Hepatocyte (in vitro differentiated cells): ENCODE measurements at regions not wholly inside any gene's neighbourhood (a gene's known extent, or its start where the extent isn't known, plus 50 kb on each side); places are given as distances from the start of the nearest gene placed in this dataset.

Experiments used
- DNase-seq: peaks from one replicate; pipeline ENCODE4 v3.0.0-alpha.2; 2016; ENCODE audit warnings: low spot score
- H2AFZ ChIP-seq: fragments of 200-600 bp; sonication (generic); 2 replicates; pipeline ENCODE4 v1.6.0; 2016; ENCODE audit warnings: antibody characterized with exemption, mild to moderate bottlenecking
- H3K27ac ChIP-seq: fragments of 200-600 bp; sonication (generic); 2 replicates; pipeline ENCODE4 v1.5.1; 2016; ENCODE audit warnings: mild to moderate bottlenecking
- H3K27me3 ChIP-seq: fragments of 200-600 bp; sonication (generic); 2 replicates; pipeline ENCODE4 v1.6.1; 2016
- H3K36me3 ChIP-seq: fragments of 200-600 bp; sonication (generic); replicated peaks from 2 replicates; pipeline ENCODE4 v1.5.1; 2016; ENCODE audit warnings: low read depth; ENCODE audit not compliant: insufficient read depth
- H3K4me1 ChIP-seq: fragments of 200-600 bp; sonication (generic); 2 replicates; pipeline ENCODE4 v1.5.1; 2016; ENCODE audit warnings: mild to moderate bottlenecking, moderate library complexity; ENCODE audit not compliant: insufficient read depth
- H3K4me2 ChIP-seq: fragments of 200-600 bp; sonication (generic); 2 replicates; pipeline ENCODE4 v1.6.0; 2016
- H3K4me3 ChIP-seq: fragments of 200-600 bp; sonication (generic); 2 replicates; pipeline ENCODE4 v1.5.1; 2016; ENCODE audit warnings: mild to moderate bottlenecking
- H3K79me2 ChIP-seq: fragments of 200-600 bp; sonication (generic); 2 replicates; pipeline ENCODE4 v1.6.0; 2017; ENCODE audit warnings: mild to moderate bottlenecking
- H3K9me2 ChIP-seq: fragments of 200-600 bp; sonication (generic); replicated peaks from 2 replicates; pipeline ENCODE4 v1.6.0; 2017; ENCODE audit warnings: mild to moderate bottlenecking; ENCODE audit not compliant: insufficient read depth
- H3K9me3 ChIP-seq: fragments of 200-600 bp; sonication (generic); 2 replicates; pipeline ENCODE4 v1.5.1; 2016; ENCODE audit warnings: low read depth, mild to moderate bottlenecking
- H4K20me1 ChIP-seq: fragments of 200-600 bp; sonication (generic); 2 replicates; pipeline ENCODE4 v1.6.0; 2016; ENCODE audit warnings: mild to moderate bottlenecking; ENCODE audit not compliant: insufficient read depth, poor library complexity, severe bottlenecking
- CTCF ChIP-seq: fragments of 200-600 bp; sonication (generic); IDR thresholded peaks from 2 replicates; pipeline ENCODE4 v1.5.1; 2016; ENCODE audit warnings: antibody characterized with exemption, mild to moderate bottlenecking; ENCODE audit not compliant: poor library complexity
- EZH2 ChIP-seq: fragments of 200-600 bp; sonication (generic); IDR thresholded peaks from 2 replicates; pipeline ENCODE4 v1.6.1; 2016; ENCODE audit warnings: antibody characterized with exemption, mild to moderate bottlenecking, borderline replicate concordance
- EZH2phosphoT487 ChIP-seq: fragments of 200-600 bp; sonication (generic); IDR thresholded peaks from one replicate; pipeline ENCODE4 v1.6.1; 2018; ENCODE audit warnings: antibody characterized with exemption, mild to moderate bottlenecking, low read depth, moderate library complexity; ENCODE audit not compliant: unreplicated experiment, severe bottlenecking
- WGBS: methylation state at CpG from one replicate; pipeline ENCODE4 v1.1.6; 2016; ENCODE audit warnings: low lambda C conversion rate; ENCODE audit errors: missing lambda C conversion rate; 5-methylcytosine and 5-hydroxymethylcytosine counted together

GRCh38 chr4:10811991-10812390, 127.4 kb upstream of the CLNK start:
- H3K27ac ChIP-seq = no peak overlapping the region
- 59% methylated on average over 4 of the region's 4 CpGs for WGBS
- no peak overlapping the region for H2AFZ ChIP-seq
- no peak overlapping the region for H3K4me2 ChIP-seq
- TF ChIP-seq EZH2phosphoT487 = no peak
- TF ChIP-seq CTCF = no peak
- no peak for TF ChIP-seq EZH2
- no peaks in the 10 kb centered on the region for H3K9me3 ChIP-seq
- H3K79me2 ChIP-seq = no peaks in the 10 kb centered on the region
- H4K20me1 ChIP-seq = no peaks in the 10 kb centered on the region
- H3K9me2 ChIP-seq = no peaks in the 10 kb centered on the region
- DNase-seq = no peak
- H3K27me3 ChIP-seq = no peaks in the 10 kb centered on the region
- H3K36me3 ChIP-seq = no peaks in the 10 kb centered on the region
- no peaks in the 10 kb centered on the region for H3K4me1 ChIP-seq
- H3K4me3 ChIP-seq = no peak overlapping the region

- H3K79me2 ChIP-seq = no peaks in the 10 kb centered on the region
- no peak overlapping the region for H3K4me2 ChIP-seq
- no peaks in the 10 kb centered on the region for H3K9me3 ChIP-seq
- H3K27ac ChIP-seq = no peak overlapping the region
- H3K4me3 ChIP-seq = no peak overlapping the region
- no peaks in the 10 kb centered on the region for H3K4me1 ChIP-seq
- H3K36me3 ChIP-seq = no peaks in the 10 kb centered on the region
- no peak overlapping the region for H2AFZ ChIP-seq
- 94% methylated on average over 7 of the region's 7 CpGs for WGBS
- H3K27me3 ChIP-seq = no peaks in the 10 kb centered on the region
- DNase-seq = no peak
- no peaks in the 10 kb centered on the region for H4K20me1 ChIP-seq
- H3K9me2 ChIP-seq = no peaks in the 10 kb centered on the region
- TF ChIP-seq EZH2 (no peak), EZH2phosphoT487 (no peak), CTCF (no peak)
Measured at GRCh38 chr4:10810411-10810810, 125.8 kb upstream of the CLNK start.

GRCh38 chr4:10809905-10810304, 125.3 kb upstream of the CLNK start:
- Histone ChIP-seq H2AFZ (no peak overlapping the region), H3K4me2 (no peak overlapping the region), H3K9me2 (no peaks in the 10 kb centered on the region), H3K27me3 (no peaks in the 10 kb centered on the region), H4K20me1 (no peaks in the 10 kb centered on the region), H3K36me3 (no peaks in the 10 kb centered on the region), H3K4me1 (no peaks in the 10 kb centered on the region), H3K4me3 (no peak overlapping the region), H3K9me3 (no peaks in the 10 kb centered on the region), H3K27ac (no peak overlapping the region), H3K79me2 (no peaks in the 10 kb centered on the region)
- TF ChIP-seq EZH2phosphoT487 = no peak
- TF ChIP-seq EZH2 = no peak
- no peak for TF ChIP-seq CTCF
- no peak for DNase-seq
- WGBS = 96% methylated on average over 3 of the region's 3 CpGs

GRCh38 chr4:10808591-10808990, 124.0 kb upstream of the CLNK start:
- no peaks in the 10 kb centered on the region for H3K4me1 ChIP-seq
- TF ChIP-seq CTCF (no peak), EZH2 (no peak), EZH2phosphoT487 (no peak)
- H4K20me1 ChIP-seq = no peaks in the 10 kb centered on the region
- no peaks in the 10 kb centered on the region for H3K9me2 ChIP-seq
- H3K27ac ChIP-seq = no peak overlapping the region
- no peaks in the 10 kb centered on the region for H3K79me2 ChIP-seq
- H3K4me3 ChIP-seq = no peak overlapping the region
- DNase-seq = peak; percentile 28
- no peak overlapping the region for H3K4me2 ChIP-seq
- no peak overlapping the region for H2AFZ ChIP-seq
- H3K9me3 ChIP-seq = no peaks in the 10 kb centered on the region
- no peaks in the 10 kb centered on the region for H3K27me3 ChIP-seq
- no peaks in the 10 kb centered on the region for H3K36me3 ChIP-seq
